GM21447 (cell line): ENCODE measurements at regions not wholly inside any gene's neighbourhood (a gene's known extent, or its start where the extent isn't known, plus 50 kb on each side); places are given as distances from the start of the nearest gene placed in this dataset.
"Not testable (repeated sequence)": the region's sequence is repeated elsewhere in the genome, so short reads cannot be mapped to it uniquely, and the experiment has no call there.

Experiments
- ATAC-seq: cut with Tn5 transposase; IDR thresholded peaks from one replicate; pipeline ENCODE4 v1.9.1; 2021; ENCODE audit not compliant: unreplicated experiment

DNA sequence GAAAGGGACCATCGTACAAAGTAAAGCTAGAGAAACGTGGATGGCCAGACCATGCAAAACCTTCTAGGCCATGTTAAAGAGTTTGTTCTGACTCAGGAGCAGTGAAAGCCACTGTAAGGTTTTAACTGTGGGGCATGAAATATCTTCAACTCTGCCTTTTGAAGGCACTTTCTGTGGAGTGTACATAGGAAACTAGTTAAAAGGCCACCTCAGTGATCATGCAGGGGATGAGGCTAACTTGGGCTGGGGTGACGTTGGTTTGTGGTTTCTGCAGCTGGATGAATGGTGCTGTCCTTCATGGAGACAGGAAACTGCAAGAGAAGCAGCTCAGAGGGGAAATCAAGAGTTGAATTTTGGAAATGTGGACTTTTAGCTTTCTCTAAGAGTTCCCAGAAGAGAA, 190.7 kb downstream of the CDCA7 start:
- ATAC-seq: no peak

DNA sequence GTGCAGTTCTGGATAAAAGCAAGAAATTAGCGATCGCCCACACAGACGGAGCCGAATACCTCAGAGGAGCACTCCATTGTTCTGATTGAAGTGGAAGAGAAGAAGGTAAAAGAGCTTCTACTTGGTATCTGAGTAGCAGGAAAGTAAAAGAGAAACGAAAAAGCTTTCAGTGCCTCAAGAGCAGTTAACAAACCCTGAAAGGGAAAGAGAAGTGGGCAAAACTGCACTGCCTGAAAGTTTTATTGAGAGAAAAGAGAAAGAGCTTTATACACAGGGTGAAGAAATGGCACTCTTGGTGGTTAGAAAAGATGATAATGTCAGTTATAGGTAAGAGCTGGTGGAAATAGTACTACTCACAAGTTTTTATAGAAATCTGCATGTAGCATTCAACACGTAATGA, 192.8 kb downstream of the CDCA7 start:
- ATAC-seq: no peak

DNA sequence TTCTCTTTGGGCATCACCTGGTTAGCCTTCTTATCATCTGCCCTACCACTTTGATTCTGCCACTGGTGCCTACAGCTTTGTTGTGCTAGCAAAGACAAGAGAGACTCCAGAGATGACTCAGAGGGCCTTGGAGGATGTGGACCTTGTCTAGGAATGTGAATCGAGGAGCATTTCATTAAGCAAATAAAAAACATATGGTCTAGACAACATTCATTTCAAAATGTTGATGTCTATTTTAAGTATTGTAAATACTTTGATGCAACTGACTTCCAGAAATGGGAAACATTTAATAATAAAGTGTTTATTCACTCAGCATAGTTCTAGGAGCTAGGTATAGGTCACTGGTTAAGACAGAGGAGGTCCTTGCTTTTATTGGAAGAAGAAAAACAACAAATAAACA, 195.5 kb downstream of the CDCA7 start:
- no peak for ATAC-seq

DNA sequence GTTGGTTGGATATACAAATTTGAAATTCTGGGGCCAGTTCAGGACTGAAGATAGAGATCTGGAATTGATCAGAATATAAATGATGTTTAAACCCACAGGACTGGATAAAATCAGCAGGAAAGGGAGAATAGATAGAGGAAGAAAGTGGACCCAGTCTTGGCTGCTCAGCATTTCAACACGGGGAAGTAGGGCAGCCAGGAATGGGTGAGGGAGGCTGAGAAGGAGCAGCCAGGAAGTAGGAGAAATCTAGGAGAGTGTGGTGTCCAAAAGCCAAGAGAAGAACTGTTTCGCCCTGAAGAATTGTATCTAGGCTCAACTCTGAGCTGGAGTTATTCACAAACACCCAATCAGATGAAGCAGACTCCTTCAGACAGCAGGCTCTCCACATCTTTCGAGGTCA, 197.9 kb downstream of the CDCA7 start:
- no peak for ATAC-seq

DNA sequence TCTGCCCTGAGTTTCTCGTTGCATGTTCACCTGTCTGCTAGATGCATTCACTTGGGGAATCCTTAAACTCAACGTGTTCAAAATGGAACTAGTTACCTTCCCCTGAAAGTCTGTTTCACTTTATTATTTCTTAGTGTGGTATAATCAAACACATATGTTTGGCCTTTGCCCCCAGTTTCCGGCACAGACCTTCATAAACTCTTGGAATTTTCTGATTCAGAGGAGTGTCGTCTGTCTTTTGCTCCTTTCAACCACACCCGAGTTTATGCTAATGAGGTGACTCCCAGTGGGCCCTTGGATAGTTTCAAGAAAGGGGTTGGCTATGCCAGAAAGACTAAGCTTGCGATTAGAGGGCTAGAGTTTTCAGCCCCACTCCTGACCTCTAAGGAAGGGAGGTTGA, 198.9 kb downstream of the CDCA7 start:
- no peak for ATAC-seq

DNA sequence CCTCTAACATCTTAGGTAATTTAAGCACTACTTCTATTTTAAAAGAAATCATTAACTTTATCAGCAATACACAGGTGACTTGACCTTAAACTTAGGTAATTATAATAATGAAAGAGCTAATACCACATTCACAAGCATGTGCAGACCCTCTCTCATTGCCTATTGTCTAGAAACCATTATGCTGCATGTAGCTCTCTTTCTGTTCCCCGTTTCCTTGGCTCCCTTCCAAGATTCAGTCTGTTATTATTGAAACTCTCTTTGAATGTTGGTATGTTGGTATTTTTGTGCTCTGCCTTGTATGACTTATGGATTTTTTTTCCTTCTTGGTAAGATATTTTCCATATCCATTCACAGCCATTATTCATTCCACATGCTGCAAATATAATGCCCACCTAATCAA, 201.2 kb downstream of the CDCA7 start:
- ATAC-seq: no peak

DNA sequence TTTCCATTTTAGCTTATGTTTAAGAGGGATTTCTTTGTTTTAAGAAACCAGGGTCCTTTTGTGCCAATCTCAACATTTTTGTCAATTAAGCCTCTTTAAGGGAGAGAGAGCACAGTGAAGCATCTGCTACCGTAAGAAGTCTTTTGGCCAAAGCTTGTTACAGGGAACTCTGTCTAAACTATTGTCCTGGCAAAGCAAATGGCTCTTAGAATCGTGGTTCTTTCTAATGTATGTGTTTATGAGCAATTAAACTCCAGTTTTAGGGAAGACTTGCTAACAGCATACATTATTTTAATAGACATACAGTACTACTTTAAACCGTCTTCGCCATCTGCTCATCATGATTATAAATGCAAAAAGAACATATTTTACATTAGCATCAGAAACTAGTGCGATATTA, 202.1 kb downstream of the CDCA7 start:
- no peak for ATAC-seq

DNA sequence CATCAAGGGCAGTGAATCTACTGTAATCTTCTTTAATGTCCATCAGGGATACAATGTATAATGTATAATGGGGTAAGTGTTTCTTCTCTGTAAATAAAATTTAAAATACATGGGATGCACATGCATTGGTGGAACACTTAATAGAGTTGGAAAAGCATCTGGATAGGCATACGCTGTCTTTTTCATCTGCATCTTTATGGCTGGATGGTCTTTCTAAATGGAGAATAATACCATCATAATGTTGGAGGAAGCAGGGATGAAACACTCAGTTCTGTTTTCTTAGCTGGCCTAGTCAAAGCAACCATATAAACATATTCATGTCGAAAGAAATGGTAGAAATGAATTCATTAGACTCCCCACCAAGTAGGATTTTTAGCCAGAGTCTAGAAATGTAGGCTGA, 202.8 kb downstream of the CDCA7 start:
- ATAC-seq: no peak

DNA sequence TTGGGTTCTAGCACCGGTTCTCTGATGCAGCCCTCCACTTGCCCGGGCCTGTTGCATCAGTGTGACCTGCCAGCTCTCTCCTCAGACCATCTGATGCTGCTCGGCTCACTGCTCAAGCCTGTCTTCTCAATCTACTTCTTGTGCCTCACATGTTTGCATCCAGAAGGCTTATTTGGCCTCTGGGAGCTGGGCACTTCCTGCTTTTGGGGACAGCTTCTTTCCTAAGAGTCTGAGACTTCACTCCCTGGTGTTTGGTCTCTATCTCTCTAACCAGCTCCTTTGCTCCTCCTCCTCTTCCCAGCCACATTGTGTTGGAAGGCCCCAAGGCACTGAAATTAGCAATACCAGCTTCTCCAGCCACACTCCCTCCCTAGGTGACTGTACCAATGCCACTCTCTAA, 212.8 kb downstream of the CDCA7 start:
- ATAC-seq: no peak

DNA sequence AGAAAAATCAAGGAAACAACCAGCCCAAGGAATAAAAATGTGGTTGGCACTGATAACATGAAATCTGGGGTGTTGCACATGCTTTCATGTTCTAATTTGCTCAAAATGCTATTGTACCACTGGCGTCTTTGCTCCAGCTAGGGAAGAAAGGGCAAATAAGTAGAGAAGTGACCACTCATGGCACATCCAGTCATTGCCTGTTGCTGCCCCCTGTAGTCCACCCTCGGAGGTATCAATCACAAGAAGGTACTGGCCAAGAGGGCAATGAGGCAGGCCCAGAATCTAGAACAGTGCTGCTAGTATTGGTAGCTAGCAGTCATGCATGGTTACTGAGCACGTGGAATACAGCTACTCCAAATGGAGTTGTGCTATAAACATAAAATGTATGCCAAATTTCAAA, 213.4 kb downstream of the CDCA7 start:
- ATAC-seq: no peak

DNA sequence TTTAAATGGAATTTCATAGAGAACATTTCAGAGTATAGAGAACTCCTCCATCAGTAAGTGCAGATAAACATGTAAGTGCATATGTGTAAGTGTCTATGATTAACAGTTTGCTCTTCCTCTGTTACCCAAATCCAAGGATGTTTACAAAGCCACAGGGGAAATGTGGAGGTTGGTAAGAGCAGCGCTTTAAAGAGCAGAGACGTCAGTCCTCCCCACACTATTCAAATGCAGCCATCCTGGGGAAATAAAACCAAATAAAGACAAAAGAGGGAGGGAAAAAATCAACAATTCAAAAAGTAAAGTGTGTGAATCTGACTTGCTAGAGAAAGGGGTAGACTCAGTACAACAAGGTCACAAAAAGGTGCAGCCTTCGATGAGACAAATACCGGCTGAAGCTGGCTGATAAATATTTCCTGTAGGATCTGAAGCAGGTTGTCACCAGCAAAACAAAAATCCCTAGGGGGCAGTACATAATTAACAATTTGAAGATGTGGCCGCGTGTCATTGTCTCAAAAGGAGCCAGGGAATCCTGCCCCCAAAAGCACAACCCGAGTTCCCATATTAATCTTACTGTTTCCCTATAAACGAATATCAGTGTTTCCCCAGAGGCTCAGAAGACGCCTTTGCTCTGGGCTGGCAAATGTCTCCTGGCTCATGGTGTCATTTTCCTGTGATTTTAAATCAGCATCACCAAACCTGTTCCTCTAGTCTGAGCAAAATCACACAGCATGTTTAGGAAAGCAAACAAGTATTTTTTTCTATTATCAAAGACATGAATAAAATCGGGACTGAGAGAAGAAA, 216.5 kb downstream of the CDCA7 start:
- ATAC-seq: no peak

DNA sequence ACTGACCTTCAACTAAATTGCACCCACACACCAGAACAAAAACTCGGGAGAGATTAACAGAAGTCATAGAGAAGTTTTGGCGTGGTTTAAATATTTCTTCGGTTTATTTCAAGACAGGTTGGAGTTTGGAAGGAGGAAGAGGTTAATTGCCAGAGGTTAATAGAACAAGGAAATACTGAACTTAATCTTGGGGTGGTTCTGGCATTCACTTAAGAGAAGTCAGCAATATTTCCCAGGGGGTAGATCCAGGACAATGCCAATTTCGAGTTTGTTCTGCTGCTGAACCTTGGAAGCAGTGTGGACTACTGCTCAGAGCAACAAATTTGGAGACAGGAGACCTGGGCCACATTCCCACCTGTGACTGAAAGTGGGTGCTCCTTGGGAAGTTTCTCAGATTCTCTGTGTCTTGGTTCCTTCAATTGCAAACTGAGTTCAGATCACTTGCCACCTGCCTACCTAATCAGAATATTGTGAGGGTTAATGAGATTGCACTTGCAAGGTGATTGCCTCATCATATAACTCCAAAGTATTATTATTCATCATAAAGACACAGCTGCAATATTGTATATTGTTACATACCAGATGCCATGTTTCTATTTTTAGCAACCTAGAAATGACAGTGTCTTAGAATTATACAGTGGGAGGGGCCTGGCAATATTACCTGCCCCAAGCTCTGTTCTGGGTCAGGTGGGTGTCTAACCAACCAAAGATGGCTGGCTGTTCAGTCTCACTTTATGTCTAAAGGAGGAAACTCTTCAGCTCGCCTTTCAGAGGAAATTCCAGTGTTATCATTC, 217.4 kb downstream of the CDCA7 start:
- no peak for ATAC-seq

DNA sequence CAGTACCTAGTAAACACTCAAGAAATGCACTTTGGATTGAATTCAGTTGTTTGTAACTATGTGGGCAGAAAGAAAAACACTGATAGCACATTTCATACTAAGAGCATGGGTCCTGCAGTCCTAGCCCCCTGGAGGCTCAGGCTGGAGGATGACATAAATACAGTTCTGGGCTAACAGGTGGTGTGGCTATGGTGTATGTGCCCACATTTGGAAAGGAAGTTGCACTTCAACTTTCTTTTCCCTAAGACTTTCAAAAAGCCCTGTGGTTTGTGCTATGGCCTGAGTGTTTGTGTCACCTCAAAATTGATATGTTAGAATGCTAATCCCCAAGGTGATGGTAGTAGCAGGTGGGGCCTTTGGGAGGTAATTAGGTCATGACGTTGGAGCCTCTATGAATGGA, 218.2 kb downstream of the CDCA7 start:
- ATAC-seq: no peak

DNA sequence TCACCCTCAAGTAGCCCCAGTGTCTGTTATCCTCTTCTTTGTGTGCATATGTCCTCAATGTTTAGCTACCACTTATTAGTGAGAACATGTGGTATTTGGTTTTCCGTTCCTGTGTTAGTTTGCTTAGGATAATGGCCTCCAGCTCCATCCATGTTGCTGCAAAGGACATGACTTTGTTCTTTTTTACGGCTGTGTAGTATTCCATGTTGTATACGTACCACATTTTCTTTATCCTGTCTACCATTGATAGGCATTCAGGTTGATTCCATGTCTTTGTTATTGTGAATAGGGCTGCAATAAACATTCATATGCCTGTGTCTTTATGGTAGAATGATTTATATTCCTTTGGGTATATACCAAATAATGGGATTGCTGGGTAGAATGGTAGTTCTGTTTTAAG, 219.1 kb downstream of the CDCA7 start:
- ATAC-seq: not testable (repeated sequence)

DNA sequence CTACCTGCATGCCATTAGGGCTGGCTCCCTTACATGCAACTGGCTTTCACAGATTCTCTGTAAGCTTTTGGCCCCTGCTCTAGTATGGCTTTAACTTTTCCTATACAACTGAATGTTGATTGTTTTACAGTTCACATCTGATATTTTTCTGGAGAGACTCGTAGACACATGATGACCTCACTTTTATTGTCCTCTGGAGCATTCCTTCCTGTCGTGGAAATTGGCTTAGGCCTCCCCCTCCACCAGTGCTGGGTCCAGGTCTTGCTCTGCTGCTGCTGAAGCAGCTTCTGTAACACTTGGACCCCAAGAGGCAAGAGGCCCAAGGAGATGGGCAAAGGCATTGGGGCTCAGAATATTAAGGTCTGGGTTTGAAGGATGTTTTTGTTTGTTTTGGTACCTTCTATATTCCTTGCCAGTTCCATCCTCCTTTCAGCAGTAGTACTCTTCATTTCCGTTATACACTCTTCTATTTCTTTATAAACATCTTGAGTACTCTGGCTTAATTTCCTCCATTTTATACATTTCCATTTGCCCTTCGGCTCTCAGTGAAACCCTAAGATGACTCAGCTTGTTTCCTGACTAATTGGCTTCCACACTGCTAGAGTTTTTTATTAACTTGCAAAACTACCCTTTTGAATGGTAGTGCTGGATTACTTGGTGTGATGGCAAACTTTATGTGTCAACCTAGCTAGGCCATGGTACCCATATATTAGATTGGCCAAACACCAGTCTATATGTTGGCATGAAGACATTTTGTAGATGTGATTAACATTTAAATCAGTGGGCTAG, 219.8 kb downstream of the CDCA7 start:
- no peak for ATAC-seq

DNA sequence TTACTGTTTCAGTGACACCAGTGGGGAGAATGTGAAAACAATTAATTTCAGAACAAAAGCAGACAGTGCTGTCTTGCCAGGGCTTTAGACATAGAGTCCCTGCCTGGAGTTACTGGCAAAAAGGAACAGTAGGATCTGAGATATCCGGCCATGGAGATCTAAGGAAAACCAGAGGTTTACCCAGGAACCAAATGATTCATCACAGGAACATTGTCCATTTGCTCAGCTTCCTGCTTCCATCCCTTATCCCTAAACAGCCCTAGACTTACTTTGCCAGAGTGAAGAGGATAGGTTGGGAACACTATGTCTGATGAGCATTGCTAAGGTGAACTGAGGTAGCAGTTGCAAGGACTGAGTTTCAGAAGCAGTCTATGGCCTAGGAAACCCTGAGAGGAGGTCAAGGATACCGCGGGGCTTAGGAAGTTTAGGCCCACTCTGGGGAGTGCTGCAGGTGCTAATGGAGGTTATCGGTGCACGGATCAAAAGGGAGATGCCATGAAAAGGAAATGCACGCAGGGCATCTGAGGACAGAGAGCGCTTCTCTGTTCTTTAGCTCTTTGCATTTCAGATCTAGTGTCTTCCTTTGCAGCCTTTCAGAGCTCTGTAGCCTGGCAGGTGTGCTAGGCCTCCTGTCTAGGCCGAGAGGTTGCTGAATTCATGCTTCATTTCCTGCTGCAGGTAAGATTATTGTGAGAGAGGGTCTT, 223.9 kb downstream of the CDCA7 start:
- no peak for ATAC-seq

DNA sequence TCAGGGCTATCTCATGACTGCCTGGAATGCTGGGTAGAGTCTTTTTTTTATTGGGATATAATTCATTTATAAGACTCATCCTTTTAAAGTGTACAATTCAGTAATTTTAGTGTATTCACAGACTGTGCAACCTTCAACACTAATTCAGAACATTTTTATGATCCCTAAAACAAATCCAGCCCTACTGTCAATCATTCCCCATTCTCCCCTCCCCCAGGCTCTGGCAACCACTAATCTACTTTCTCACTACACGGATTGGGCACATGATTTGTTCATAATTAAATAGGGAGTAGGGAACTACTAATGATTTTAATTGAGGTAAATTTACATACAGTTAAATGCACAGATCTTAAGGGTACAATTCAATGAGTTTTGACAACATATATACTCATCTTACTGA, 225.7 kb downstream of the CDCA7 start:
- no peak for ATAC-seq

DNA sequence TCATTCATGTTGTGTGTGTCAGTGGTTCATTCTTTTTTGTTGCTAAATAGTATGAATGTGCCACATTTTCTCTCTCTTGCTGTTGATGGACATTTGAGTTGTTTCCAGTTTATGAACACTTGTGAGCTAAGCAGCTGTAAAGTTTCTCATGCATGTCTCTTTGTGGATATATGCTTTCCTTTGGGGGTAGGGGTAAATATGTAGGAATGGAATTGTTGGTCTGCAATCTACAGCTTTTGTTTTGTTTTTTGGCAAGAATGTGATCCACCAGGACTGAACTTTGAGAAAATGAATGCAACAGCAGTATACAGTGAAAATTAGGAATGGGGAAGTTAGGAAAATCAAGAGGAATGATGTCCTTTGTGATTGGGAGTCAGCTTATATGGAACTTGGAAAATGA, 226.3 kb downstream of the CDCA7 start:
- ATAC-seq: no peak

DNA sequence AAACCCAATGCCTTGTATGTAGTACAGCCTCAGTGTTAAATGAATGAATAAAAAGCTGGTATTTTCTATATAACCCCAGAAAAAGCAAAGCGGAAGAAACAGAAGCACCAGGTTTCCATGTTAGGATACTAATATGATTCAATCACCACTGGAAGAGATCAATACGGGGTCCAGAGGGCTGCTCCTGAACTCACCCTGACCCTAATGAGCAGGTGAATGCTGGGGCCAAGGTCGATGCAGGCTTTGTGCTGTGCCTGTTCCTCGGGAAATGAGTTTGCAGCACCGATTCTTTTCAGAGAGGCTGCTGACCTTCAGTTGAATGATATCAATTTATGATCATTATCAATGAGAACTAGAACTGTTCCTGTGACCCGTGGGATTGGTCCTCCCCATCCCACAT, 228.5 kb downstream of the CDCA7 start:
- no peak for ATAC-seq

DNA sequence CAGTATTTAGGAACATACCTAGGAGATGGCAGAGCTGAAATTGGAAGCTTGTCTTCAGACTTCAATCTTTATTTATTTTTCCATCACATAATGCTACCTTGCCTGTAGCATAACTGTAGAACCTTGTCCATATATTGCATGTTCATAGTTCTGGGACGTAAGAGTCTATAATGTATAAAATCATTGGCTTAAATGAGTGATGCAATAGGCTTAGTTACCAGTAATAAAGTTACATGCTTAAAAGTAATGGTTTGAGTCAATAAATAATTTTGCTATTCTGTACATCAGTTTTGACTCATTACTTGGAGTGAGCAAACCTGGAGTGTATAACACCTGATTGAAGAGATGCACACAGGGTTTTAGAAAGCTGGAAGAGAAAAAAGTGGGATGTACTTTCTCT, 229.3 kb downstream of the CDCA7 start:
- no peak for ATAC-seq
